HG02588 (cell line): ENCODE measurements at regions not wholly inside any gene's neighbourhood (a gene's known extent, or its start where the extent isn't known, plus 50 kb on each side); places are given as distances from the start of the nearest gene placed in this dataset.
"Not testable (repeated sequence)": the region's sequence is repeated elsewhere in the genome, so short reads cannot be mapped to it uniquely, and the experiment has no call there.

ENCODE experiments used
- ATAC-seq: cut with Tn5 transposase; IDR thresholded peaks from one replicate; pipeline ENCODE4 v1.9.1; 2021; ENCODE audit warnings: mild to moderate bottlenecking, moderate library complexity; ENCODE audit not compliant: unreplicated experiment

DNA sequence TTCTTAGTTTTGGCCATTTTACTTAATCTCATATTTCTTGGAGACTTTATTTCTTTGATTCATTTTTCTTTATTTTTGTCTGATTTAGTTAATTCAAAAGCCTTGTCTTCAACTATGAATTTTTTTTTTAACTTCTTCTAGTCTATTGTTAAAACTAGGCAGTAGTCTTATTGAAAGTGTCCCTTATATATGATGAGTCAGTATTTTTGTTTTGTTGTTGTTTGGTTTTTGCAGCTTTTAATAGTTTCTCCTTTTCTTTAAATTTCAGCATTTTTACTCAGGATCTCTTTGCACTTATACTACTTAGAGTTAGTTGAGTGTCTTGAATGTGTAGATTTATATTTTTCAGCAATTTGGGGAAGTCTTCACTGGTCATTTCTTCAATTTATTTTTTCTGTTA, 758.5 kb upstream of the CDH8 start:
- ATAC-seq: no peak

DNA sequence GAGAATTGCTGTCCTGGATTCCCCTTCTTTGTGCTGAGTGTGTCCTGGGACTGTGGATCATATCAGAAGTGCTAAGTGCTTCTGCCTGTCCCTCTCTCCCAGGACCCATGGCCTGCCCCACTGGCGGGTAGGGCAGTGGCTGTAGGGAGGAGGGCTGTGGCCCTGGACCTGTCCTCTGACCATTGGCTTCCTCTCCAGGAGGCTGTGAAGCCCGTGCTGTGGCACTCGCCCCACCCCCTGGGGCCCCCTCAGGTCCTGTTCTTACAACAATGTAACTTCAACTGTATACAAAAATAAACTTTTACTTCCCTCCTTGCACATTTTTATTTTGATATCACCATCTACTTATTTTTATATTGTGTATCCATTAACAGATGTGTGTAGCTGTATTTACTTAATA, 743.8 kb upstream of the CDH8 start:
- ATAC-seq: not testable (repeated sequence)

DNA sequence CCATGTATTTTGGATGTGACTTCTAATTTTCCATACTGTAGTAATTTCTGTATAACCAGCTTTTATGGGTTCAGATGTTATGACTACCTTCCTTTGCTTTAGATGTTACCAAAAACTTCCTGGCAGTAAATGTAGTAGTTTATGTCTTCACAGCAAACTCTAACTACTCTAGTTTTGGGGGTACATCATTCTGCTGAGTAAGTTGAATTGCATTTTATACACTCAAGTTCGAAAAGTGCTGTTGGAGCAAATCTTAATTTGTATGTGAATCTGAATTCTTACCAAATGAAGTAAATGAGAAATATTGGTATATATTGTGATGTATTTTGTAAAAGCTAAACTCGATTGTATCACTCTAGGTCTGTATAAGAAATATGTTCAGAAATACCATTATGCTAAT, 728.3 kb upstream of the CDH8 start:
- no peak for ATAC-seq

DNA sequence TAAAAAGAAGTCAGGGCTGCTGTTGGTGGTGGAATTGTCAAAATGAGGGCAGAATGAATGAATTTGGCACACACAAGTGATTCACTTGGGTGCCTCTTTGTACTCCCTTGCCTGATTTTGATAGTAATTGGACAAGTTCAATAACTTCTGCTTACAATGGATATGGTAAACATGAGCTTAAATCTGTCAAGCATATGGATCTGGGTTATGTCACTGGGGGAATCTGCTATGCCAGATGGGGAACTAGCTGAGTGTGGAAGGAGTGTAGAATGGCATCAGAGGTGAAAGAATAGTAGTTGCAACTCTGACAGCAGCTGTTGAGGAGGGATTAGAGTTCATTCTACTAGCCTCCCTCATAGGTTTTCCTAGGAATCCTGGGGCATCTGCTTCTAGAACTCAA, 724.2 kb upstream of the CDH8 start:
- ATAC-seq: no peak

DNA sequence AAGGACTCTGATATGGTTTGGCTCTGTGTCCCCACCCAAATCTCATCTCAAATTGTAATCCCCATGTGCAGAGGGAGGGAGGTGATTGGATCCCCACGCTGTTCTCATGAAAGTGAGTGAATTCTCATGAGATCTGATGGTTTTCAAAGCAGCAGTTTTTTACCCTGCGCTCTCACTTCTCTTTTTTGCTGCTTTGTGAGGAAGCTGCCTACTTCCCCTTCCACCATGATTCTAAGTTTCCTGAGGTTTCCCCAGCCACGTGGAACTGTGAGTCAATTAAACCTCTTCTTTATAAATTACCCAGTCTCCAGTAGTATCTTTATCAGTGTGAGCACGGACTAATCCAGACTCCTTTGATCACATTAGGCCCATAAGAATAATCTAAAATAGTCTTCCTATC, 719.7 kb upstream of the CDH8 start:
- no peak for ATAC-seq

DNA sequence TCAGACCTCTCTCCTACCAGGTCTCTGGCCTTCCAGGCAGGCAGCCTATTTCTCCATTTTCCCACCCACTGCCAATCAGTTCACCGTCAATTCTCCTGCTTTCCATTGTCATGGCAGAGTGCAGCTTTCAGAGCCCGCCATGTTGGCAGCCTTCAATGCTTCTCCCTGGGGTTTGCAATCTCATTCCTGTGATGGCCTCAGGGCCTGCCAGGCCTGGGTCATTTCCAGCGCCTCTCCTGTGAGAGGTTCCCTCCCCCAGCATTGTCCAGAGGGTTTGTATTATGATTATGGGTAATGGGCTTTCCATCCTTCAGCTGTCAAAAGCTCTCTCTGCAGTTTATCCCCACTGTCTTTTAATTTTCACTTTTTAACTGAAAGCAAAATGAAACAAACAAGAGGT, 716.6 kb upstream of the CDH8 start:
- no peak for ATAC-seq

DNA sequence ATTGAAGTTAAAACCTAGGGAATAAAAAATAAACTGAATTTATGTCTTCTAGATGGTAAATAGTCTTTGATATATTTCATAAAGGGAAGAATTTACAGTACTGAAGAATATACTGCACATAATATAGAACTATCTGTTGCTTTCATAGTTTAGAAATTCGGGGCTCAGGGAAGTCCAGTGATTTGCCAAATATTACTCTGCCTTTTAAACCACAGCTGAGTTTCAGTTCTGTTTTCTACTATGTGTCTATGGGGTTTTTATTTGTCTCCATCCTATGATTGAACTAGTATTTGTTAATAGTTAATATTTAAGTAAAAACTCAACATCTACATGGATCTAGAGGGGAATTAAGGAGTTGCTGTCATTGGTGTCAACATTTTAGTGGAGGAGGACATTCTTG, 715.0 kb upstream of the CDH8 start:
- ATAC-seq: no peak

DNA sequence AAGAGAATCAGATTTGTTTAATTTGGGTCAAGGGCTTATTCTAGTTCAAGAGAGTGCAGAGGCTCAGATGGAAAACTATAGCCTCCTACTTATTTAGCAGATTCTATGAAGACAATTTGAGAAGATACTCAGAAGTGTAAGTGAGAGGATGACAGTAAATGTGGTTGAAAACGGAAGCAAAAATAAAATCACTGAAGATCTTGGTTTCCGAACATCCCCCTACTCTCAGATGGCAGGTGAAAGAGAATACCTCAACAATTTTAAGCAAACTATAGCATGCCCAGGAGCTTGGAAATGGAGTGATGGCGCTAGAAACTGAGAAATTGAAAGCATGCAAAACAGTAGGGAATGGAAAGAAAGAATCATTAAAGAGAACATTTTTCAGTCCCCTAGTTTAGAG, 705.5 kb upstream of the CDH8 start:
- no peak for ATAC-seq

DNA sequence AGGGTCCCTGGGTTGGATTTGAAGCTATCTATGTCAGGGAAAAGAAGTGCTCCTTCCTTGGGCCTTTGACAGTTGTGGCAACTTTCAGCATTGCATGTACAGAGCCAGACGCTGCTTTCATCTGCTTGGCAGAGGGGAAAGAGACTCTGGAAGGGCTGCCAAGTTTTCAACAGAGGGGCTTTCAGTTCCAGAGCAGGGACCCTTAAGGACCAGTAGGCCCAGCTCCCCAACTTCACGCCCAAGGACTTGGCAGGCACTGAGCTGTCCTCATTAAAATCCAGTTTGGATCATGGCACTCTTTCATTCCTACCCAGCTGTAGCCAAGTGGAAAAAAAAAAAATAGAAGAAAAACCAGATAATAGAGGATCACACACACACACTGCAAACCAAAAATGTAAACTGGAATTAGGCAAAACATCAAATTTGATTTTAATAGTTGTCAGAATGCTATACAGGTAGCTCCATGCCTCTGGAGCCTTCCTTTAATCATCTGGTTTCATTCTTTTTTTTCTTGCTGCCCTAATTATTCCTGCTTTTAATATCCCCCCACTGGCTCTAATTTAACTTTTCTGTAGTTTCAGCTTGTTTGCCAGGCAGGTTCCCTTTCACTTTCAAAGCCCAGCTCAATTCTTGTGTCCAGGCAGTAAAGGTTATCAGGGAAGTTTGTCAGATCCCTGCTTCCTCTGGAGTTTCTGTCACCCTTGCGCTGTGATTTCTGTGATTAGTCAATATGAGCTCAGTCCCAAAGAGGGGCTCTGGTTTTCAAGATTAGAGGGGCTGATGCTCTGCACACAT, 702.6 kb upstream of the CDH8 start:
- no peak for ATAC-seq

DNA sequence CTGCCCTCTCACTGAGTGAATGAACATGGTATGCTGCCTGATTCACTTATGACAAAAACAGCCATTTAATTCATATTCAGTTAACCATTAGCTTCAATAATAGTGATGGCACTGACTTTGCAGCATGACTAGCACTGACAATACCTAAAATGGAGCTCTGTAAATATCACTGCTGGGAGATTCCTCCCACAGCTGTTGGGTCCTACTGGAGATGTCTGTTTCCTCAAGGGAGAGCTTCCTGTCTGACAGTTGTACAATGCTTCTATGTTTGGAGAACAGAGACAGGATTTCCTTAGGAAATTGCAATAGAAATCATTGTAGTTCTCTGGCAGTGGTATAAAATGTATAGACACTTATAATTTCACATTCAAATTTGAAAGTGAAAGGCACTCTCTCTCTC, 695.9 kb upstream of the CDH8 start:
- ATAC-seq: no peak

DNA sequence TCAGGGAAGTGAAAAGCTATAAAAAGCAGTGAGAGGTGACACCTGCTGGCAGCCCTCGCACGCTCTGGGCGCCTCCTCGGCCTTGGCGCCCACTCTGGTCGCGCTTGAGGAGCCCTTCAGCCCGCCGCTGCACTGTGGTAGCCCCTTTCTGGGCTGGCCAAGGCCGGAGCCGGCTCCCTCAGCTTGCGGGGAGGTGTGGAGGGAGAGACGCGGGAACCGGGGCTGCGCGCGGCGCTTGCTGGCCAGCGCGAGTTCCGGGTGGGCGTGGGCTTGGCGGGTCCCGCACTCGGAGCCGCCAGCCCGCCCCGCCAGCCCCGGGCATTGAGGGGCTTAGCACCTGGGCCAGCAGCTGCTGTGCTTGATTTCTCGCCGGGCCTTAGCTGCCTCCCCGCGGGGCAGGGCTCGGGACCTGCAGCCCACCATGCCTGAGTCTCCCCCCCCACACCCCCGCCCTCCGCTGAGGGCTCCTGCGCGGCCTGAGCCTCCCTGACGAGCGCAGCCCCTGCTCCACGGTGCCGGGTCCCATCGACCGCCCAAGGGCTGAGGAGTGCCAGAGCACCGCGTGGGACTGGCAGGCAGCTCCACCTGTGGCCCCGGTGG, 688.5 kb upstream of the CDH8 start:
- ATAC-seq: not testable (repeated sequence)

DNA sequence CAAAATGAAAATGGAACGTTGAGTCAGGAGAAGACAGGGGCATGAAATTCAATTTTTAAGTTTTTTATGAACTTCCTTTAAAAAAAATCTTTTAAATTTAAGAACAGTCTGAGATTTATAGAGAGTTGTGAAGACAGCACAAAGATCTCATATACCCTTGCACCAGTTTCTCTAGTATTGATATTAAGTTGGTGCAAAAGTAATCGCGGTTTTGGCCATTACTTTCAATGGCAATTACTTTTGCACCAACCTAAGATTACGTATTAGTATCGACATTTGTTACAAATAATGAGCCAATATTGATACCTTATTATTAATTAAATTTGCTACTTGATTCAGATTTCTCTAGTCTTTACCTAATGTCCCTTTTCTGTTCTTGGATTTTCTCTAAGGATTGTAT, 684.4 kb upstream of the CDH8 start:
- ATAC-seq: no peak

DNA sequence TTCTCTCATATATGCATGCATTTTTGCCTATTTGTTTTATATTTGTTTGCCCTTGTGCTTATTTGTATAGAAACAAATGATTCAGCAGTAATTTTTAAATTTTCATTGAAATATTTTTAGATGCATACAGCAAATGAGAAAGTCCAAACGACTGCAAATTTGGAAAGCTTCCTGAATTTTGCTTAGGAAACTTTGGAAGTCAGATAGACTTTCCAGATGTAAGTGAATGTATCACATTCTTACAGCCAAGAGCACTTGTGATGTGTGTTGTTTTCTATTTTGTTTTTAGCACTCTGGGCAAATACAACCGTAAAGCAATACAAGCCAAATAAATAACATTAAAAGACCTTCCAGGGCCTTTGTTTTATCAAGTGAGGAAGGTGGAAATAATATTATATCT, 680.8 kb upstream of the CDH8 start:
- no peak for ATAC-seq

DNA sequence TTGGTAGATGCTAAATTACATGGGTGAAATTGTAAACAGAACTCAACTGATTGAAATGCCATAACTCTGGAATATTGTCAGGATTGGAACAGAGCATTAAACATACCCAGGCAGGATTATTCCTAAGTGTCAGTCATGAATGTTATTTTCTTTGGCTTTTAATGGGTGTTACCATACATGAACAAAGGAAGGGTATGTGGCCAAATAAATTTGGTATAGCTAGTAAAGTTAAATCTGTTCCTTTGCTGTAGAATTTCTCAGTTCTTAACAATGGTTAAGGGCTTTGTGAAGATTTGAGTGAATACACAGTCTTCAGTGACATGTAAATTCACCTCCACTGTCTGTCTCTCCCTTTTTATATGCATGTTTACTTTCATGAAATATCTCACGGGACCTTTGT, 679.5 kb upstream of the CDH8 start:
- no peak for ATAC-seq

DNA sequence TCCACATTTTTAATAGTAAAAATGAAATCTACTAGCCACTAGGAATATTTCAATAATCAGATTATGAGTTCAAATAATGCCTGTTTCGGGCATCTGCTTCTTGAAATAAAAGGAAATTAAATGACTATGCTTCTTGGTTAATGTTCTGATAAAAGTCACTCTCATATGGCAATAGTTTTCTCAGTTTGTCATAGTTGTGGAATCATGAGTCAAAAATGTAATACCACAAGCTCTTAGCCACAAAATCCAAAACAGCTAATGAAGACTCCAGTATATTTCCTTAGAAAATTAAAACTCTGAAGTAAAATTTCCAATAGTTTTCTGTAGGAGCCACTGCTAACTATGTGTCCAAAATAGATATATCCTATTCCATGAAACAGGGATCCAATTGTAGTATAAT, 676.3 kb upstream of the CDH8 start:
- ATAC-seq: no peak

DNA sequence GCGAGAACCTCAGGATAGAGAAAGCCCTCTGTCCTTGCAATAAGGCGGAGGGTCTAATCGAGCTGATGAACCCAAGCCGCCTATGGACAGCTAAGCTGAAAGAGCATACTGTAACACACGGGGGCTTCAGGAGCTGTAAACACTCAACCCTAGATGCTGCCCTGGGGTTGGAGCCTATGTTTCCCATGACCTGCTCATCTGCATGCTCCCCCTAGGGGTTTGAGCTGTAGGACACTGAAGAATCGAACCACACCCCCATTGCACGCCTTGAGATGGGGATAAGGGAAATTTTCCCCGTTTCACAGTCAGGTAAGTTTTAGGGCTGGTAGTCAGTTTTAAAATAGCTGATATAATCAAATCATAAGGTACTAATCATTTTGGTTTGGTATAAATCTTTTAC, 675.6 kb upstream of the CDH8 start:
- ATAC-seq: no peak

DNA sequence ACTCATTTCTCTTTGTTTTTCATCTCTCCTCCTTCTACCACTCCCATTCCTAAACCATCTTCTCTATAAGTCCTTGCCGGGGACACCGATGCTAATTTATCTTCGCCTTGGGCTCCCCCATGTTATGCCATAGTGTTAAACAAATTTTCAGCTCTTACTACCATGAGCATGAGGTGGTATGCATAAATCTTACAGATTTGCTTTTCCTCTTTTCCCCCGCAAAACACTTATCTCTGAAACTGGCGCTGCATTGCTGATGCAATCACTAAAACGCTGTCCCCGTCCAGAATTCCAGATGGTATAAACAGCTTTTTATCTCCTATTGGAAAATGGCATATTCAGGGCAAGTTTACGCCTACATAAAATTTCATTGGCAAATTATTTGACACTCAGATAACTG, 673.6 kb upstream of the CDH8 start:
- ATAC-seq: no peak

DNA sequence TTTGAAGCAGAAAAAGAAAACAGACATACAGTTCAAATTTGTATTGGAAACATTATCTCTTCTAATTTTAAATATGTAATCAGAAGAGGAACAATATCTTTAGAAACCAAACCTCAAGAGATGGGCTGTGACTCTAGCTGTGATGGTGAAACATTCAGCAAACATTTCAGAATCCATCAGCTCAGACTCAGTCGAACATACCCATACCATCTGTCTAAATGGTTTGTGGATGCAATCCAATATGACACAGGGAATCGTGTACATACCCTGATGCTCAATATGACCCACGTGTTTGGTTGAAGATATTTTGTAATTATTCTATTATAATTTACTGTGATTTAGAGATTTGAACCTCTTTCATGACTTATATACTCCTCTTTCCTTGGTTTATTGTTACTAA, 665.2 kb upstream of the CDH8 start:
- no peak for ATAC-seq

DNA sequence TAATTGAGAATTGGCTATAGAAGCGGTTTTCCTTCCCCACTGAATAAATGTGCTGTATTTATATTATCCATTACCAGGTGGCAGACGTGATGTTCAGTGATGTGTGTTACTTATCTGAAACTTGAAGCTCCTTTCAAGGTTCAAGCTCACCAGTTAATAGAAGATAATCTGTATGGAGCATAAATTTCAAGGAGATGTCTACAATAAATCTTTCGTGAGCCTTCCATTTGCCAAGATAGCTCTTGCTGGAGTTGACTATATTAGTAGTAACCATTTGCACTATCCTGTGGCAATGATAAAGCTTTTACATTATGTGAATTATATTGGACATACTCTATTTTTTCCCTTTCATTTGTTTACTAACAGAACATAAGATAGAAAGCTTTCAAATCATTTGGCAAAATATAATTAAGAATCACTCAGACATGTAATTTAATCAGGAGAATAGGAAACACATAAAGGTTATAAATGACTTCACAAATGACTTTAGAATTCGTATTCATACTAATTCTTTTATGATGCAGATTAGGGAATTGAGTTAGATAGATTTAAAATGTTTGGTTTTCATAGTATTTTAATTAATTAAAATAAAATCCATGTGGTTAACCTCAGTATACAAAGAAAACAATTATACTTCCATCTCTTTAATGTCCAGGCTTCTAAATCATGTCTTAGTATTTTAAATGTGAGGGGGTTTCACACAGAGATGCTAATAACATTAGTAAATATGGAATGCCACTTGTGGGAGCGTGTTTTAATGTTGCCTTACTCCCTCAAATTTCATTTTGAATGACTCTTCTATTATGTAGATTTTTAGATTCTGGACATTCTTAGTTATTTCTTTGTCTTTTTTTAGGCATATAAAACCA, 664.4 kb upstream of the CDH8 start:
- no peak for ATAC-seq

DNA sequence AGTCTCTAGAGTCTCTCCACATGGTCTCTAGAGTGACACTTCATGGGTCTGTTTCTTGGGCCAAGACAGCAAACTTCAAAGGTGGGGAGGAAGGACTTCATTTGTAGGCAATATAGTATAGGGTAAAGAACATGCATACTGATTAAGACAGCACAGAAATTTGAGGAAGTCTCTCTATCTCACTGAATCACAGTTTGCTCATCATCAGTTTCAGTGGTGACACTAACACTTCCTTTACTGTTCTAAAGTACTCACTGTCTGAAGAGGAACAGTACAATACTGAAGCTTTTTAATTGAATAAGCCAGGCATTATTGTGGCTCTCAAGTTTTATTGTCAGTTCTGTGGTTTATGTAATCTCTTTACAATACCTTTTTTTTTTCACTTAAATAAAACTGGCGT, 656.4 kb upstream of the CDH8 start:
- ATAC-seq: no peak

DNA sequence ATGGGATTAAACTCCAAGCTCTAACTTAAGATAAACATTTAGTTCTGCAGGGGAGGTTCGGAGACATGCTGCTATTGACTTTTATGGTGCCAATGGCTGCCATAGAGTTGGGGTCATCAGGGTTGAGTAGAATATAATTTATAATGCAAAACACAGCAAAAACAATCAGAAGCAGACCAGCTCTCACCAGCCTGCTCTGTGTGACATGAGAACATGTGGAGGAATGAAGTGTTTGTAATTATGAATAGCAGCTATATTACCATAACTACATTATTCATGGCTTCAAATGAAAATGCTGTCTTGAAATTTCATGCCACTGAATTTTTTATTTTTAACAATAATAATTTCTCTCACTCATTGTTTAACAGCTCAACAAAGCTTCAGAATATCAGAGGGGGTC, 645.6 kb upstream of the CDH8 start:
- ATAC-seq: no peak

DNA sequence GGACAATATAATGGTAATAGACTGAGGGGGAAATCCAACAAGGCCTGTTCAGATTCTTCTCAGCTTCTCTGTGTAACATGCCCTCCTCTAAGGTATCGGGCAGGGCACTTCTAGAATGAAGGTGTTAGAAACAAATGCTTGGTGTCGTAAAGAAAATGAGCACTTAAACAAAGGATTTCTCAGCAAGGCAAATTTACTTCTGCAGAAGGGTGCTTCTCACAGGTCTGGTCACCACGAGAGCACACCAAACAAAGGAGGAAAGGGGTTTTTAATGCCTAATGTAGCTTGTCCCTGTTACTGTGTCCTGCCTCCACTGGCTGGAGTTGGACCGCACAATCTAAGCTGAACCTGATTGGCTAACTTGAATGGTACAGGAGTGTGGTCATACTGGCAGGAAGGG, 642.6 kb upstream of the CDH8 start:
- no peak for ATAC-seq
